ENCODE measurements at regions not wholly inside any gene's neighbourhood (a gene's known extent, or its start where the extent isn't known, plus 50 kb on each side); places are given as distances from the start of the nearest gene placed in this dataset.
"Not testable (repeated sequence)": the region's sequence is repeated elsewhere in the genome, so short reads cannot be mapped to it uniquely, and the experiment has no call there.

DNA sequence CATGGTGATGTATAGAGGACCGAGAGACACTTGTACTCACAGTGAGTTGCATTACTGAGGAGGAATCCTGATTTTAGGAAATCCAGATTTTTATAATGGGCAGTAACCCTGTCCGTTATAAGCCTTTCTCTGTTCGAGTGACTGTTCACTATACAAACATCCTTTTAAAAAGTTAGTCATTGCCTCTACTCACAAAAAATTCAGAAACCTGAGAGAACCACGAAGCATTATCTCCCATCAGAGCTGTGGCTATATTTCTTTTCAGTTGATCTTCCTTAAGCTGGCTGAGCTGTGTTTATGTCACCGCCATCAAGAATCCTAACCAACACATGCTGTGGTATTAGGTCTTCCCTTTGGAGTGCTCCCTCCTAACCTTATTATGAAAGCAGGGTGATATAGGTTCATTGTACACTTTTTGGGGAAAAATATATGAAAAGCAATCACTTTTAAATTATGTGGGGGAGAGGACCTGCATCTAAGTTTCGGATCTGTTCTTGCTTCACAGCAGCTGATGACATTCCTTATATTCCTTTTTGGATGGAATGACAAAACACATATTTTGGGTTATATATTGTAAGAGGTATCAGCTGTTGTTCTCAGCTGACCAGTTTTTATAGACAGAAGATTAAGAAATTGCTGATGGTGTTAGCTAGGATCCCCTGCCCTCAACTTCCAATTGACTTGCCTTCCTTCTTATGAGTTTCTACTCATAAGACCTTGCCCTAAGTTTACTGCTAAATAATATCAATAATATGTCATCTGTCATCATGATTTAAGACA is 465.9 kb upstream of the RASGRP1 start:
- H2BK5ac ChIP-seq (ENCODE audit: low read length): no peak overlapping the region
- H3K4me3 ChIP-seq (ENCODE audit: low read length in 2 of 2): no peak overlapping the region
- no peak overlapping the region for H3K4me2 ChIP-seq (ENCODE audit: insufficient read depth, low read length, poor library complexity, severe bottlenecking)
- no peak overlapping the region for H3K4ac ChIP-seq (ENCODE audit: low read length)
- no peak overlapping the region for H2AFZ ChIP-seq (ENCODE audit: low read length)
- H3K36me3 ChIP-seq (replicated peaks in 1 of 2; ENCODE audit: control insufficient read depth in 2 of 2, insufficient read depth in 2 of 2, low read length in 2 of 2): no peaks in the 10 kb centered on the region
- H3K27ac ChIP-seq (replicated peaks; ENCODE audit: low read length): no peak overlapping the region
- no peak for DNase-seq (ENCODE audit: low spot score)
- no peak overlapping the region for H4K8ac ChIP-seq (ENCODE audit: low read depth, low read length)
- H3K27me3 ChIP-seq (ENCODE audit: control insufficient read depth in 3 of 3, insufficient read depth in 3 of 3, low read depth in 1 of 3, low read length in 3 of 3): no peaks in the 10 kb centered on the region
- no peak overlapping the region for H3K9ac ChIP-seq (ENCODE audit: low read depth, low read length, poor library complexity)
- H3K79me1 ChIP-seq (ENCODE audit: low read depth, low read length): no peaks in the 10 kb centered on the region
- H3K18ac ChIP-seq (ENCODE audit: low read length): no peak overlapping the region
- H3K14ac ChIP-seq (ENCODE audit: low read length): no peak overlapping the region
- no peaks in the 10 kb centered on the region for H3K9me3 ChIP-seq (replicated peaks in 1 of 2; ENCODE audit: control insufficient read depth in 2 of 2, insufficient read depth in 1 of 2, low read depth in 1 of 2, low read length in 2 of 2)
- H2BK12ac ChIP-seq (ENCODE audit: low read length): no peak overlapping the region
- no peak overlapping the region for H3K23ac ChIP-seq (ENCODE audit: low read depth, low read length, poor library complexity)
- H3K4me1 ChIP-seq (ENCODE audit: control insufficient read depth in 2 of 2, insufficient read depth in 1 of 2, low read depth in 1 of 2, low read length in 2 of 2): no peaks in the 10 kb centered on the region
- no CpG with 5 or more reads among the region's 6 CpGs for WGBS, 2 donors (ENCODE audit: extremely low coverage in 2 of 2, insufficient read length in 2 of 2, insufficient replicate concordance in 1 of 2)
- no peak overlapping the region for H2BK15ac ChIP-seq (ENCODE audit: low read length)
- H4K91ac ChIP-seq (ENCODE audit: low read depth, low read length, poor library complexity): no peak overlapping the region
- no peak overlapping the region for H2AK5ac ChIP-seq (ENCODE audit: low read depth, low read length)
- no peak overlapping the region for H2BK120ac ChIP-seq (ENCODE audit: low read depth, low read length)

- H3K23ac ChIP-seq (ENCODE audit: low read depth, low read length, poor library complexity): no peak overlapping the region
- no peak overlapping the region for H2AK5ac ChIP-seq (ENCODE audit: low read depth, low read length)
- H4K91ac ChIP-seq (ENCODE audit: low read depth, low read length, poor library complexity): no peak overlapping the region
- H3K4me1 ChIP-seq (ENCODE audit: control insufficient read depth in 2 of 2, insufficient read depth in 1 of 2, low read depth in 1 of 2, low read length in 2 of 2): no peaks in the 10 kb centered on the region
- DNase-seq (ENCODE audit: low spot score): no peak
- H3K18ac ChIP-seq (ENCODE audit: low read length): no peak overlapping the region
- H4K8ac ChIP-seq (ENCODE audit: low read depth, low read length): no peak overlapping the region
- no peak overlapping the region for H3K9ac ChIP-seq (ENCODE audit: low read depth, low read length, poor library complexity)
- no peaks in the 10 kb centered on the region for H3K9me3 ChIP-seq (replicated peaks in 1 of 2; ENCODE audit: control insufficient read depth in 2 of 2, insufficient read depth in 1 of 2, low read depth in 1 of 2, low read length in 2 of 2)
- H2BK5ac ChIP-seq (ENCODE audit: low read length): no peak overlapping the region
- no peak overlapping the region for H3K4me2 ChIP-seq (ENCODE audit: insufficient read depth, low read length, poor library complexity, severe bottlenecking)
- H2BK12ac ChIP-seq (ENCODE audit: low read length): no peak overlapping the region
- no peak overlapping the region for H2AFZ ChIP-seq (ENCODE audit: low read length)
- H3K36me3 ChIP-seq (replicated peaks in 1 of 2; ENCODE audit: control insufficient read depth in 2 of 2, insufficient read depth in 2 of 2, low read length in 2 of 2): no peaks in the 10 kb centered on the region
- no peaks in the 10 kb centered on the region for H3K79me1 ChIP-seq (ENCODE audit: low read depth, low read length)
- H2BK120ac ChIP-seq (ENCODE audit: low read depth, low read length): no peak overlapping the region
- H3K14ac ChIP-seq (ENCODE audit: low read length): no peak overlapping the region
- H3K27me3 ChIP-seq (ENCODE audit: control insufficient read depth in 3 of 3, insufficient read depth in 3 of 3, low read depth in 1 of 3, low read length in 3 of 3): no peaks in the 10 kb centered on the region
- H2BK15ac ChIP-seq (ENCODE audit: low read length): no peak overlapping the region
- H3K27ac ChIP-seq (replicated peaks; ENCODE audit: low read length): no peak overlapping the region
- WGBS, 2 donors (ENCODE audit: extremely low coverage in 2 of 2, insufficient read length in 2 of 2, insufficient replicate concordance in 1 of 2): no CpG with 5 or more reads among the region's 4 CpGs
- H3K4ac ChIP-seq (ENCODE audit: low read length): no peak overlapping the region
- no peak overlapping the region for H3K4me3 ChIP-seq (ENCODE audit: low read length in 2 of 2)
These were observed 467.0 kb upstream of the RASGRP1 start for GRCh38 chr15:39031596-39031995.

DNA sequence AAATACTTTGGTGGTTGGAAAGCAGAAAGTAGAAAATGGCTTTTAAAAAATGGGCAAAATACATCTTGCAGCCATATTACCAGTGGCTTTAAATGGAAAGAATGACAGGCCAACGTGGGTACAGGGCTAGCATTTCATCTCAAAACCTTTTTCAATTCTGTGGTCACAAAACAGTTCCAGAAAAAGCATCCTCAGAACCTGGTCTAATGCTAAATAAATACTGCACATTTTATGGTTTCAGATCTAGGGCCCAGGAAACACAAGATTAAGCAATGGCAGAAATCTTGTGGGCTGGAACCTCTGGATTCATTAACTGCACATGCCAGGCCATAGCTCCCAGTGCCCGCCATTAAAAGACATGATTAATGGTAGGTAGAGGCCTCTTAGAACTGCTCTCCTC is 470.2 kb upstream of the RASGRP1 start:
- Histone ChIP-seq H3K36me3 (replicated peaks in 1 of 2; ENCODE audit: control insufficient read depth in 2 of 2, insufficient read depth in 2 of 2, low read length in 2 of 2) (no peaks in the 10 kb centered on the region), H3K23ac (ENCODE audit: low read depth, low read length, poor library complexity) (no peak overlapping the region), H3K9ac (ENCODE audit: low read depth, low read length, poor library complexity) (no peak overlapping the region), H2BK12ac (ENCODE audit: low read length) (no peak overlapping the region), H3K79me1 (ENCODE audit: low read depth, low read length) (no peaks in the 10 kb centered on the region), H3K18ac (ENCODE audit: low read length) (no peak overlapping the region), H3K27ac (replicated peaks; ENCODE audit: low read length) (no peak overlapping the region), H3K4me1 (ENCODE audit: control insufficient read depth in 2 of 2, insufficient read depth in 1 of 2, low read depth in 1 of 2, low read length in 2 of 2) (no peaks in the 10 kb centered on the region), H3K4me3 (ENCODE audit: low read length in 2 of 2) (no peak overlapping the region), H4K91ac (ENCODE audit: low read depth, low read length, poor library complexity) (no peak overlapping the region), H3K4ac (ENCODE audit: low read length) (no peak overlapping the region), H2AFZ (ENCODE audit: low read length) (no peak overlapping the region), H2BK15ac (ENCODE audit: low read length) (no peak overlapping the region), H2AK5ac (ENCODE audit: low read depth, low read length) (no peak overlapping the region), H3K9me3 (replicated peaks in 1 of 2; ENCODE audit: control insufficient read depth in 2 of 2, insufficient read depth in 1 of 2, low read depth in 1 of 2, low read length in 2 of 2) (no peaks in the 10 kb centered on the region), H3K27me3 (ENCODE audit: control insufficient read depth in 3 of 3, insufficient read depth in 3 of 3, low read depth in 1 of 3, low read length in 3 of 3) (no peaks in the 10 kb centered on the region), H3K4me2 (ENCODE audit: insufficient read depth, low read length, poor library complexity, severe bottlenecking) (no peak overlapping the region), H3K14ac (ENCODE audit: low read length) (no peak overlapping the region), H4K8ac (ENCODE audit: low read depth, low read length) (no peak overlapping the region), H2BK120ac (ENCODE audit: low read depth, low read length) (no peak overlapping the region), H2BK5ac (ENCODE audit: low read length) (no peak overlapping the region)
- WGBS, 2 donors (ENCODE audit: extremely low coverage in 2 of 2, insufficient read length in 2 of 2, insufficient replicate concordance in 1 of 2): no CpG with 5 or more reads among the region's 2 CpGs
- no peak for DNase-seq (ENCODE audit: low spot score)

DNA sequence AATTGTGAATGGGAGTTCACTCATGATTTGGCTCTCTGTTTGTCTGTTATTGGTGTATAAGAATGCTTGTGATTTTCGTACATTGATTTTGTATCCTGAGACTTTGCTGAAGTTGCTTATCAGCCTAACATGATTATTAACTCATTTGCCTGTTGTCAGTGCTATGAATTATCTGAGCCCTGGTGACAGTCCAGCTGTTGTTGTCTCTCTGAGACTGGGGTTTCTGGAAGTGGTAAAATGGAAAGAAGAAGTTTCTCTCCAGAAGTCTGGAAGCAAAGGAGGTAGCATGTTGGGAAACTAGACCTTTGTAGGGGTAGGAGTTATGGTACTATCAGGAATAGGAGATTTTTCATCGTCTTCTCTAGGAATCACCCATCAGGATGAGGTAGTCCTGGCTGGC is 473.0 kb upstream of the RASGRP1 start:
- not testable (repeated sequence) for H2AK5ac ChIP-seq (ENCODE audit: low read depth, low read length); H3K4ac ChIP-seq (ENCODE audit: low read length); H3K4me2 ChIP-seq (ENCODE audit: insufficient read depth, low read length, poor library complexity, severe bottlenecking); H4K91ac ChIP-seq (ENCODE audit: low read depth, low read length, poor library complexity); H3K4me1 ChIP-seq (ENCODE audit: control insufficient read depth in 2 of 2, insufficient read depth in 1 of 2, low read depth in 1 of 2, low read length in 2 of 2); H3K18ac ChIP-seq (ENCODE audit: low read length); DNase-seq (ENCODE audit: low spot score); H2BK12ac ChIP-seq (ENCODE audit: low read length); H2BK5ac ChIP-seq (ENCODE audit: low read length); H3K9me3 ChIP-seq (replicated peaks in 1 of 2; ENCODE audit: control insufficient read depth in 2 of 2, insufficient read depth in 1 of 2, low read depth in 1 of 2, low read length in 2 of 2); H3K79me1 ChIP-seq (ENCODE audit: low read depth, low read length); H3K9ac ChIP-seq (ENCODE audit: low read depth, low read length, poor library complexity); H3K4me3 ChIP-seq (ENCODE audit: low read length in 2 of 2); H3K36me3 ChIP-seq (replicated peaks in 1 of 2; ENCODE audit: control insufficient read depth in 2 of 2, insufficient read depth in 2 of 2, low read length in 2 of 2); H3K27ac ChIP-seq (replicated peaks; ENCODE audit: low read length); H4K8ac ChIP-seq (ENCODE audit: low read depth, low read length); H3K14ac ChIP-seq (ENCODE audit: low read length); H3K23ac ChIP-seq (ENCODE audit: low read depth, low read length, poor library complexity); H2BK15ac ChIP-seq (ENCODE audit: low read length); H2AFZ ChIP-seq (ENCODE audit: low read length); H2BK120ac ChIP-seq (ENCODE audit: low read depth, low read length); H3K27me3 ChIP-seq (ENCODE audit: control insufficient read depth in 3 of 3, insufficient read depth in 3 of 3, low read depth in 1 of 3, low read length in 3 of 3)
- WGBS, 2 donors (ENCODE audit: extremely low coverage in 2 of 2, insufficient read length in 2 of 2, insufficient replicate concordance in 1 of 2): no CpG with 5 or more reads among the region's 2 CpGs

Data from neuronal stem cell (in vitro differentiated cells).